A172 (cell line): ENCODE measurements at regions not wholly inside any gene's neighbourhood (a gene's known extent, or its start where the extent isn't known, plus 50 kb on each side); places are given as distances from the start of the nearest gene placed in this dataset.
"Not testable (repeated sequence)": the region's sequence is repeated elsewhere in the genome, so short reads cannot be mapped to it uniquely, and the experiment has no call there.

Source experiments
- DNase-seq: peaks from one replicate; pipeline ENCODE4 v3.0.0-alpha.2; 2015; ENCODE audit warnings: low spot score

DNA sequence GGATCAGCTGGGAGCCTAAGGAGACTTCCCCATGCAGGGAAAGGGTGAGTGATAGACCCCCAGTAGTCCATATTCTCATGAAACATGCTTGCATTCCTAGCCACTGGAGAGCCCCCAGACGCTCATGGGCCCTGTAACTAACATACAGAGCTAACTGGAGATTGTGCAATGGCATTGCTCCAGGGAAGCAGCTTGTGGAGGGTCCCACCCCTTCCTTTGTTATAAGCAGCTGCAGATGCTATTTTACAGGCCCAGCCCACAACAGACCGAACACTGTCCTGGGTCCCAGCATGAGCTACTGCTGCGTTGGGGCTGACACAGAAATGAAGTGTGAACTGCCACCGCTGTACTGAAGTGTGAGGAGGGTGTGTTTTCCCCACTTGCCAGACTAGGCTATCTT is 1465.7 kb upstream of the DIAPH2 start:
- DNase-seq, result no peak

DNA sequence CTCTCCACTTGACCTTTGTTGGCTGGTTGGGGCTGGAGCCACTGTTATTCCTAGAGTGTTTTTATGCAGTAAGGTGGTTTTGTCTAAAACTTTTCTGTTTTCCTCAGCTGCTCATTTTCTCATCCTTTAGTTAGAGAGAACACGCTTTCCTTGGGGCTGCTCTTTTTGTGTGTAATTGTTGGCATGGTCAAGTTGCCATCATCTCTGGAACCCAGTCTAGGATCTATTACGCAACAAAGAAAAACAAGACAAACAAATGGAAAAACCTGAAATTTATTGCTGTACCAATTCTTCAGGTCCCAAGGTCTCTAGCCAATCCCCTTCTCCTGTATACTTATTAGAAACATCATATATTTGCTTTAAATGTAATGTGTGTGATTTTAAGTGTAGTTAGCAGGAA is 1436.3 kb upstream of the DIAPH2 start:
- no peak for DNase-seq

DNA sequence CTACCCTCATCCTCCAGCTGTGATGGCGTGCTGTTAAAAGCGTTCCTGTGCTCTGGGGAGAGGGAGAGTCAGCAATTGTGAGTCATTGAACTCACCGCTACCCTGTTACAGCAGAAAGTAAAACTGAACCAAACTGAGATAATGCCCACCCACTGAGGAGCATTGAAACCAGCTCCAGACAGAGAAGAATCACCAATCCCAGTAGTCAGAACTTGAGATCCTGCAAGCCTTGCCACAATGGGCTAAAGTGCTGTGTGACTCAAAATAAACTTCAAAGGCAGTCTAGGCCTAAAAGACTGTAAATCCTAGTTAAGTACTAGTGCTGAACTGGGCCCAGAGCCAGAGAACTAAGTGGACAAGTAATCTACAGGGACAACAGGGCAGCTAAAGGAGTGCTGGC is 1394.2 kb upstream of the DIAPH2 start:
- DNase-seq, result peak; percentile 0

DNA sequence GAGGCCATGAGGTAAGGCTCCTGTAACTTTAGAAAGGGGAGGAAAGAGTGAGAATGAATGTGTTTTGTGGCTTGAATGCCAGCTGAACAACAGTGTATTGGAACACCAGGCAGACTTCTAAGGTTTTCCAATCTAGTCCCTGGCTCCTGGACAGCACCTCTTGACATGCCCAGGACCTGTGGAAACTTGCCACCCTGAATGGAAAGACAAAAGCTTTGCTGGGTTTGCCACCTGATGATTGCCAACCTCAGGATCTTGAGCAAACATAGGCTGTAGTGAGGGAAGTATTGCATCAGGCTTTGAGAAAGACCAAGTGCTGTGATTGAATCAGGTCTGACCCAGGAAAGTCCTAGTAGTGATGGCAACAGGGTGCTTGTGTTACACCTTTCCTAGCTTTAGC is 1393.1 kb upstream of the DIAPH2 start:
- no peak for DNase-seq

DNA sequence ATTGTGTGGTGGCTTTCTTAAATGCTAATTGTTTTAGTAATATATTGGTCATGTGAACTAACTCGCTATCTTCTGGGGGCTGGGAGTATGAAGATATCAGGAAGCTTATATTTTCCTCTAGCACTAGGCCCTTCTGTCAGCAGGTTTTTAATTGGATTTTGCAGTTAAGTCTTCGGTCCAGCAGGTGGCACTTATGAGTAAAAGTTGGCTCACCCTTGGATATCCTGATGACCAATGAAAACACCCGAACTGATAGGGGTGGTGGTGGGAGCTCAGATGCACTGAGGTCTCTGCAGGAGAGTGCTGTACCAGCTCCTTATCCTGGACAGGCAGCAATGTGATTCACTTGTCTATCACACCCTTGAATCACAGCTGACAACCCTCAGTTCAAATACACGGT is 1365.8 kb upstream of the DIAPH2 start:
- peak; percentile 1 for DNase-seq

DNA sequence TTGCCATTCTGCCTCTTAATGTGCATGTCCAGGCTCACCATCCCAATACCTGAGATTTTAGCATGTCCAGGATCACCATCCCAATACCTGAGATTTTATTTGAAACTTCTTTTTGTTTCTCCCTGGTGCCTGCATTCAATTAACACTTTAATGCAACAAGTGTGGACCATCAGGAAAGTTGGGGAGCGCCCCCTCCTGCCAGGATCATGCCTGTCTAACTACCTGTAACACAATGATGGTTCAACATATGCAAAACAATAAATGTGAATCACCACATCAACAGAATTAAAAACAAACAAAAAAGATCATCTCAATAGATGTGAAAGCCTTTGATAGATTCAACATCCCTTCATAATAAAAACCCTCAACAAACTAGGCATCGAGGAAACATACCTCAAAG is 1359.5 kb upstream of the DIAPH2 start:
- DNase-seq, result no peak

DNA sequence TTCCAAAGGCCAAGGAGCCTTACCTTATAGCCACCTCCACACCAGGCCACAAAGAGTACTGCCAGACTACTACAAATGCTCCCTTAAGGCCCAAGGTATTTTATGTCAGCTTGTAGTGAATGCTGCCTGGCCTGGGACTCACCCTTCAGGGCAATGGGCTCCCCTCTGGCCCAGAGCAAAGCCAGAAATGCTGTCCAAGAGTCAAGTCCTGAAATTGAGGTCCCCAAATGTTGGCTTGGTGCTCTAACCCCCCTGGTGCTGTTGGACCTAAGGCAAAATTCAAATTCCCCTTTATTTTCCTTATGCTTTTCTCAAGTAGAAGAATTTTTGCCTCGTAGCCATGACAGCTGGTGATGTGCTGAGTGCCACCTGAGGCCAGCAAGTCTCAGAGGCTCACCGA is 1354.3 kb upstream of the DIAPH2 start:
- DNase-seq, result no peak

DNA sequence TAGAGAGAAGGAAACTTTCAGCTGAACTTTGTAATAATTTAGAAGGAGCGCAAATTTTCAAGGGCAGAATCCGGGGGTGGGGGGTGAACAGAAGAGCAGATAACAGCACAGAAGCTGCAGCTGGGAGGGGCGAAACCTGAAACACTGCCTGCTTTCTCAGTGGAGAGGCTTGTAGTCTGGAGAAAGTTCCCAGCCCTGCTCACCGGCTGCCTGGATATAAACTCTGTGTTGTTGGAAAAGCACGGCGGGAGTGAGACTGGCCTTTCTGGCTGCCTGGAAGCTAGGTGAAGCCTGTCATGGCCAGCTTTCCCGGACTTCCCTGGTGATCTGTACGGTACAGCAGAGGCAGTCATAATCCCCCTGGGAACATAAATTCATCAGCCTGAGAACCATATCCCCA is 1352.1 kb upstream of the DIAPH2 start:
- no peak for DNase-seq

DNA sequence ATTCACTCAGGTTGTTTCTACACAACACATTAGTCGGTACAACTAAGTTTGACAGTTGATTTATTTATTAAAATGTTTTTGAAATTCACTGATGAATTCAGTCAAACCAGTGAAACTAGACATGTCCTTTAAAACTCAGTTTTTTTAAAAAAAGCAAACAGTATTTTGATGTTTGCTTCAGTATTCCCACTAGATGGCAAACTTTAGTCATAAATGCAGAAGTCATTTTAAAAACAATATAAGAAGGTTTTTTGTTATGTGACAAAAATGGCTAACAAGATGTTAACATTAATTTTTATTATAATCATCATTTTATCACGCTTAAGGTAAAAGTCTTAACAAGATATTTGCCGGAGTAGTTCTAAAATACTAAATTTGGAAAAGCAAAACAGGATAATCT is 1337.8 kb upstream of the DIAPH2 start:
- peak; percentile 0 for DNase-seq

DNA sequence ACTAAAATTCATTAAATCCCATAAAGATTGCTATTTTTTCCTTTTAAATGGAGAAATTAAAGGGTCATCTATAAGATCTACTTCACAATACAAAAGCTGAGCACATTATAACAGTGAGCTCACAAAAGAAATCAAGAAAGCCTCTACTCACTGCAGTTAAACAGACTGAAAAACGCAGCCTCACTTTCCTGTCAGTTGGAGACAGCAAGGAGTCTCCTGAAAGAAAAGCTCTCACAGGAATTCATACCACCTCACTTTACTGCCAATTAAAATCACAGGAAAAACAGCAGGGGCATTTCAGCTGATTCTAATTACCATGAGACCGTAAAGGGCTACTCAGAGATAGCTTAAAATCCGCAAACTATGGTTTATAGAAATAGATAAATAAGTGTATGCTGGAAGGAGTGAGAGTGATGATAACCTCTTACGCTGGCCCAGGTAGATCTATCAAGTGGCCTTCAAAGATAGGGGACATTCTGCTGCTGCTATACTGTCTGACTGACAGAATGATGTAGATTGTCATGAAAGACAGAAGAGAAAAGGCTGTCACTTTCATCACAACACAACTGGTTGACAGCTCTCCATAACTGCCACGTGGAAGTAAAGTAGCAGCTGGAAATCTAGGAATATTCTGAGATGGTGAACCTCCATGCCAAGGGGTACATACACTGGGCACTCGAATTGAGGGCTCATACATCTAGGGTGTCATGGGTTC is 1333.7 kb upstream of the DIAPH2 start:
- no peak for DNase-seq

DNA sequence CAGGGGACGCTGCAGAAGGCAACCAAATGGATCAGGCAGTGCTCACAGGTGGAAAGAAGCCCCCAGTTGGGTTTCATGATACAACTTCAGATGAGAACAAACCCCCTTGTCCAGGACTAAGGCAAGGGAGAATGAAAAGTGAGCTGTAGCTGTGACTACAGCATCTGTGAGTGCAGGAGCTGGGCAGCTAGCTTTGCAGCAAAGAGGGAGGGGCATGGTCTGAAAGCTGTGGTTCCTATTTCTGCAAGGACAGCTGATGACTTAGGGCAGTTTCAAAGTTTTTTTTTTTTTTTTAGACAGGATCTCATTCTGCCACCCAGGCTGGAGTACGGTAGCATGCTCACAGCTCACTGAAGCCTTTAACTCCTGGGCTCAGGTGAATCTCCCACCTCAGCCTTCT is 1317.4 kb upstream of the DIAPH2 start:
- DNase-seq, result no peak

DNA sequence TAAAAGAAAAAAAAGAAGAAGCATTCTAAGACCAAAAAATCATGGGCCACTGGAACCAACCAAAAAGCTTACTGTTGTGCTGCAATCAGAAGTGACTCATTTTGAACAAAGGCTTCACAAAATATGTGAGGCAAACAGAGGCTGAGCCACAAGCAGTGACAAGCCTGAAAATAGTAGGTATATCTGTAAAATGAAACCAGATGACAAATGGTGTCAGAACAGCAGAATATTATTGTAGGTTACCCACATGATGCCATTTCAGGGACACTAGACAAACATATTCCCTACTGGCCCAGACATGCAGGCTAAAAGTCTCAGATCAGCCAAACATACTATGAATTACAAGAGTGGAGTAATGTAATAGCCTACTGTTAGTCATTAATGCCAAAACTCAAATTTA is 1301.8 kb upstream of the DIAPH2 start:
- DNase-seq, result no peak

DNA sequence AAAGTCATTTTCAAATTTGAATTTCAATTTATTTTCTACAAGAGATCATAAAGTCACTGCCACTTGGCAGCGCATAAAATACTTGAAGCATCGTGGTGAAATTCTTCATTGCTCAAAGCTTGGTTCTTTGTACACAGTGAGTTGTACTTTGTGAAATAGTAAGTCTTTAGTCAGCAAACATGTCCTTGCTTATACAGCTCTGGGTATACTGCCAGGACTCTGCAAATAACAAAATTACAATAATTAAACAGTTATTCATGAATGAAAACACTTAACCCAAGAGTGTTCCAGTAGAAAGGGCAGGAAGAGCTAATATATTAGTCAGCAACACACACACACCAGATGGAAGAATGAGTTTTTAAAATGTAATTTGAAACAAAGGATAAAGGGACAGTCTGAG is 1300.9 kb upstream of the DIAPH2 start:
- DNase-seq, result no peak

DNA sequence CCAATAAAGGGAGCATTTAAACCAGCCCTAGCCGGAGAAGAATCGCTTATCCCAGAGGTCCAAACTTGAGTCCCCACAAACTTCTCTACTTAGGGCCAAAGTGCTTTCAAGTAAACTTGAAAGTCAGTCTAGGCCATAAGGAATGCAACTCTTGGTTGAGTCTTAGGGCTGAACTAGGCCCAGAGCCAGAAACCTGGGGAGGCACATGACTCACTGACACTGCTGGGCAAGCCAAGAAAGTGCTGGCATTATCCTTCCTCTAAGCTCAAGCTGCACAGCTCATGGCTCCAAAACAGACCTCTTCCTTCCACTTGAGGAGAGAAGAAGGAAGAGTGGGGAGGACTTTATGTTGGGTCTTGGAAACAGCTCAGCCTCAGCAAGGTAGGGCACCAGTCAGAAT is 1257.3 kb upstream of the DIAPH2 start:
- peak; percentile 40 for DNase-seq

DNA sequence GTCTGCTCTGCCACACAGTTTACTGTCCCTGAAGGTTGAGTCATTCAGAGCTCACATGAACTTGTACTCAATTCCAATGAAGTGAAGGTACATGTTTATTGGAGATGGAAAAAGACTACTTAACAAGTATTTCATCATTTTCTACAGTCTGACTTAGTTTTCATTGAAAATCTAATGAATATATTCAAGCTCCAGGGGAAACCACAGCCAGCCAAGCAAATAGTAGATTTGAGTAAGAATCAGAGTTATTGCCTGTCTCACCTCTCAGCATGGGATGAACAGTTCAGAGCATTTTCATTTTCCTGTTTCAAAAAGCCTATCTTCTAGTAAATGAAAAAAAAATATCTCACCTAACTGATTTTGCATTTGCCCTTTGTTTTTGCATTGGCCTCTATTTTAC is 1249.4 kb upstream of the DIAPH2 start:
- no peak for DNase-seq

DNA sequence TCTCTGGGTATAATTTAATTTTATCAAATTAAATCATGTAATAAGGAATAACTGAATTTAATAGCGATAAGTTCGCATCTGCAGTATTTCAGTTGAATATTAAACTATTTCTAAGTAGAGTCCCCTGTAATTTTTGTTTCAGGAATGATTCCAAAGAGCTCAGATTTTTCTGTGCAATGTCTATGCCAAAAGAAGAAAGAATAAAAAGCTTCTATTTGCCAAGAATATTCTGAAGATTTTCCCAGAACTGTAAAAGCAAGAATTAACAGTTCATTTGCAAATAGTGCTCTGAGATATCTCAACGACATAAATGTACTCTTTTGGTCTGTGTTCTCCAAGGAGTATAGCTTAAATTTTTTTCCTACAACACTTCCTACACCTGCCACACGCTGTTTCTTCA is 1242.8 kb upstream of the DIAPH2 start:
- DNase-seq, result no peak

DNA sequence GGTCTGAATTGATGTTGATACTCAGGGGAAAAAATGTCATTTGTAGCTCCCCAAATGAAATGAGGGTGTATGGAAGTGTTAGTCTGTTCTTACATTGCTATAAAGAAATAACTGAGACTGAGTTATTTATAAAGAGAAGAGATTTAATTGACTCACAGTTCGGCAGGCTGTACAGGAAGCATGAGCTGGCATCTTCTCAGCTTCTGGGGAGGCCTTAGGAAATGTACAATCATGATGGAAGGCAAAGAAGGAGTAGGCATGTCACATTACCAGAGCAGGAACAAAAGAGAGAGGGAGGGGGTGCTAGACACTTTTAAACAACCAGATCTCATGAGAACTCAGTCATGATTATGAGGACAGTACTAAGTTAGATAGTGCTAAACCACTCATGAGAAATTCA is 1199.9 kb upstream of the DIAPH2 start:
- peak; percentile 1 for DNase-seq

DNA sequence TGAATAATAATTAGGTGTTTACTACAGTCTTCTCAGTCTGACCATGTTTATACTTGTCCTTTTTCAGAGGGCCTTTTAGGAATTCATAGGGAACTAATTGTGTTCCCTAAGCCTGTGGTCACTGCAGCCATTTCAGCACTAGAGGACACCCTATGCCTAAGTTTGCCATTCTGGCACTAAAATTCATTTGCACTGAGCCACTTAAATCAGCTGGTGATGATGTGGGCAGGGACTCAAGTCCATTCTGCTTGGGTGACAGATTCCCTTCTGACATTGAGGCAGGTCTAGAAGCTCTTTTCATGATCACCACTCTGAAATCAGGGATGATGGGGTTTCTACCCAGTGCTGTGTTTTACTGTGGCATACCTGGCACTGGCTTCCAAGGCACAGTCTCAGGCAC is 1178.9 kb upstream of the DIAPH2 start:
- DNase-seq, result no peak

DNA sequence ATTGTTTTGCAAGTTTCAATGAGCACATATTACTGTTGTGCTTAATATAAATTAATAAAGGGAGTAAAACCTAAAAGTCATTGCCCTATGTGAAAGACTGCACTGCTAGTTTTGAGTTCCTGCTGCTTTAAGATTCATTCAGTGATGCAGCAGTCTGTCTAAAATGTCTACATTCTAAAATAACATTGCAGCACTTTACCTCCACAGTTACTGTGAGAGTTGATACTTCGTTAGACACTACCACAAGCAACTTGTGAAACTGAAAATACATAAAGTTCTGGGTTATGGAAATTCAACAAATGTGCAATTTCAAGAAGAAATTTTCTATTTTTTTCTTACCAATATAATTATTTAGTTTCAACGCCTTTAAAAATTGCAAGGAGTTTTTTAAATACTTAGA is 1175.2 kb upstream of the DIAPH2 start:
- no peak for DNase-seq

DNA sequence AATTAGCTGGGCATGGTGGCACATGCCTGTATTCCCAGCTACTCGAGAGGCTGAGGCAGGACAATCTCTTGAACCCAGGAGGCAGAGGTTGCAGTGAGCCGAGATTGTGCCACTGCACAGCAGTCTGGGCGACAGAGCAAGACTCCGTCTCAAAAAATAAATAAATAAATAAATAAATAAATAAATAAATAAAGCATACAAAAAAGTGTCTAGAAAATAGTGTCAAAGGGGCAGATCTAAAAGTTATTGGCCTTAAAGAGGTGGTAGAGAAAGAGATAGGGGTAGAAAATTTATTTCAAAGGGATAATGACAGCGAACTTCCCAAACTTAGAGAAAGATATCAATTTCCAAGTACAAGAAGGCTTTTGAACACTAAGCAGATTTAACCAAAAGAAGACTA is 1160.6 kb upstream of the DIAPH2 start:
- not testable (repeated sequence) for DNase-seq

DNA sequence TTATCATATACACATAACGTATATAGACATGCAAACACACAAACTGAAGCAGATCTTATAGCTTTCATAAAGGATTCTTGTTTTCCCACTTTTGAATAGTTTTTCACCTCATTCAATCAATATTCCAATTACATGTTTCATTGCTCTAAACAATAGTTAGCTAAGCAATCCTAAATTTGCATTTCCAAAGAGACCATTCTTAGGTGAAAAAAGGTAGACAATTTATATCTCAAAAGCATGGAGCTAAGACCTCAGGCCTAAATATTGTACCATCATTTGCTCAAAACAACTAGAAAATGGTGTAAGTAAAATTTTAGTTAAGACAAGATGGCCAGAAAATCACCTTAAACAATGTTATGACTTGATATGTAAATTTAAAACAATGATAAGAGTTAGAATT is 1148.5 kb upstream of the DIAPH2 start:
- no peak for DNase-seq

DNA sequence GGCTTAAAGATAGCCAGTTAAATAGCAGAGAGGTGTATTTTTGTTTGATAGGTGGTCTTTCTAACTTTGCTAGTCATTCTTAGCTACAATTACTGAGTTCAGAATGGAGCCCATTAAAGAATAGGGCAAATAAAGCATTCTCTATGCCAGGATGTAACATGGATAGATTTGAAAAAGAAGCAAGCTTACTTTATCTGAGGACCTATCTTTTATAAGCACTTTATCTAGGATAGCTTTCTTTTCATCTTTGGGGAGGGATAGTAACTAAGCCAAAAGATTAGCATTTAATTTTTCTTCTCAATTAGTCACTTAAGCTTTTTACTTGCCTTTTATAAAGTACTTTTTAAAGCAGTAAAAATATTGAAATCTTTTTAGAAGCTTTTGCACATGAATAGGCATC is 1148.0 kb upstream of the DIAPH2 start:
- no peak for DNase-seq

DNA sequence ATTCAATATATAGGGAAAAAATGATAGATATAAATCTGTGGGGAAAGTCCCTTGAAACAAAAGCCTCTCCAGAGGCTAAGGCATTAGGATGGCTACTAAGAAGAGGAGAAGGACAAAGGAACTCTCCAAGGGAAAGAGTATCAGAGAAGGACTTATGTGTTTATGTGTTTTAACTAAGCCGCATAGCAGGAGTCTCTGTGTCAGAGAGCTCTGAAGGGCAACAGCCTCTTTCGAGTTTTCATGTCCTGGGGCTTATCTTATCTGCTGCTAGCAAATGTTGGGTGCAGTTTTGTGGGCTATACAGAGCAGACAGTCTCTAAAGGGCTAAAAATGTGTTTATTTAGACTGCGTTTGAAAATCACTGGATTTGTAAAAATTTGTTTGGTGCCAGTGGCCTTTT is 1145.6 kb upstream of the DIAPH2 start:
- no peak for DNase-seq

DNA sequence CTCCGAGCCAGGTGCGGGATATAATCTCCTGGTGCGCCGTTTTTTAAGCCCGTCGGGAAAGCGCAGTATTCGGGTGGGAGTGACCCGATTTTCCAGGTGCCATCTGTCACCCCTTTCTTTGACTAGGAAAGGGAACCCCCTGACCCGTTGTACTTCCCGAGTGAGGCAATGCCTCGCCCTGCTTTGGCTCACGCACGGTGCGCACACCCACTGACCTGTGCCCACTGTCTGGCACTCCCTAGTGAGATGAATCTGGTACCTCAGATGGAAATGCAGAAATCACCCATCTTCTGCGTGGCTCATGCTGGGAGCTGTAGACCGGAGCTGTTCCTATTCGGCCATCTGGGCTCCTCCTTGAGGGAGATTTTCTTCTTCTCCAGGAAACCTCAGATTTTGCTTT is 1135.1 kb upstream of the DIAPH2 start:
- not testable (repeated sequence) for DNase-seq

DNA sequence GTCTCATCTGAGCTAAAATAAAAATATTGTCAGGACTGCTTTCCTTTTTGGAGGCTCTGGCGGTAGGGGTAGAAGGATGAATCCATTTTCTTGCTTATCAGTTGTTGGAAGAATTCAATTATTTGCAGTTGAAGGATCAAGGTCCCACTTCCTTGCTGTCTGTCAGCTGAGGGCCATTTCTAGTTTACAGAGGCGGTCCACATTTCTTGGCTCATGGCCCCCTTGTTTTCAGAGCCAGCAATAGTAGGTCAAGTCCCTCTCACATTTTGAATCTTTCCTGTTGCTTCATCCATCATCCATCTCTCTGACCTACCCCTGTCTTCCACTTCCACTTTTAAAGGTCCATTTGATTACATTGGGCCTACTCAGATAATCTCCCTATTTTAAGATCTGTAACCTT is 1099.3 kb upstream of the DIAPH2 start:
- no peak for DNase-seq
